K562 (cell line): ENCODE measurements at regions not wholly inside any gene's neighbourhood (a gene's known extent, or its start where the extent isn't known, plus 50 kb on each side); places are given as distances from the start of the nearest gene placed in this dataset.
A peak's percentile ranks its signal among the peaks of the same experiment; 100 is the strongest.

ENCODE experiments used
- ATAC-seq: fragments of 200-7000 bp; cut with Tn5 transposase; 3 replicates; pipeline ENCODE4 v1.9.1; 2020; ENCODE audit warnings: moderate library complexity
- BruUV-seq: library from RNA; stranded (reverse); fragments of 400-500 nt; replicated peaks from 2 replicates; lab custom pipeline; 2021; lab: Mats Ljungman, UMichigan
- CTCF ChIA-PET: fragments of 300-600 bp; formaldehyde crosslinking; extraction: SDS; loops from one replicate; lab custom pipeline; 2021; ENCODE audit warnings: low intra/inter-chr PET ratio; lab: Yijun Ruan, JAX
- POLR2A ChIA-PET: fragments of 300-600, 350-650 bp; sonication (Branson Sonifier 250); formaldehyde crosslinking; extraction: SDS; loops from one replicate; lab custom pipeline; 2021; ENCODE audit warnings: antibody characterized with exemption, inconsistent platforms; lab: Yijun Ruan, JAX
- DNase-seq, 4 experiments: peaks; one replicate each; pipeline versions ENCODE4 v3.0.0 to v3.0.0-alpha.2; 2011 to 2018; ENCODE audit warnings: low spot score in 3 of 4, mixed read lengths in 3 of 4; ENCODE audit errors: extremely low read depth in 1 of 4
- FAIRE-seq: peaks from 2 replicates; lab custom pipeline; 2011; peaks lifted over from hg19 to GRCh38; lab: Jason Lieb, UNC
- H2AFZ ChIP-seq: 2 replicates; pipeline ENCODE4 v1.6.0; 2011; ENCODE audit warnings: low read depth, low read length, control low read depth, inconsistent platforms
- H3K27ac ChIP-seq: fragments of 200-600 bp; 3 replicates; pipeline ENCODE4 v1.8.0; 2011; ENCODE audit warnings: low read depth, mild to moderate bottlenecking, control low read depth, inconsistent platforms, low read length, moderate library complexity, mixed read lengths; ENCODE audit errors: extremely low read depth
- H3K27me3 ChIP-seq, 2 experiments: fragments of 300-600 bp in 1 of 2; 2 replicates in 1 of 2; 3 replicates in 1 of 2; pipeline versions ENCODE4 v1.6.0 to v1.8.0; 2011; ENCODE audit warnings: inconsistent platforms in 2 of 2, low read length in 2 of 2, mild to moderate bottlenecking in 1 of 2, mixed read lengths in 1 of 2, moderate library complexity in 1 of 2; ENCODE audit not compliant: control insufficient read depth in 2 of 2, insufficient read depth in 2 of 2
- H3K36me3 ChIP-seq: fragments of 300-600 bp; 3 replicates; pipeline ENCODE4 v1.8.0; 2011; ENCODE audit warnings: mild to moderate bottlenecking, low read length, inconsistent platforms; ENCODE audit not compliant: control insufficient read depth, insufficient read depth
- H3K4me1 ChIP-seq, 2 experiments: fragments of 200-600 bp in 1 of 2; replicated peaks in 1 of 2; 2 replicates in 1 of 2; 3 replicates in 1 of 2; pipeline versions ENCODE4 v1.5.1 to v1.8.0; 2011; ENCODE audit warnings: inconsistent platforms in 2 of 2, low read length in 2 of 2, mild to moderate bottlenecking in 1 of 2, mixed read lengths in 1 of 2, moderate library complexity in 1 of 2; ENCODE audit not compliant: control insufficient read depth in 2 of 2, insufficient read depth in 2 of 2
- H3K4me2 ChIP-seq: 2 replicates; pipeline ENCODE4 v1.6.1; 2011; ENCODE audit warnings: low read length, control low read depth, inconsistent platforms, mixed read lengths; ENCODE audit not compliant: insufficient read depth
- H3K4me3 ChIP-seq: fragments of 200-600 bp; sonication (generic), shearing (Covaris generic); 2 replicates; pipeline ENCODE4 v1.5.1; 2016; ENCODE audit warnings: control low read depth, inconsistent platforms
- H3K79me2 ChIP-seq: fragments of 200-600 bp; 3 replicates; pipeline ENCODE4 v1.8.0; 2011; ENCODE audit warnings: low read length, inconsistent platforms; ENCODE audit not compliant: control insufficient read depth, insufficient read depth
- H3K9ac ChIP-seq, 2 experiments: 2 replicates each; pipeline versions ENCODE4 v1.6.0 to v1.6.1; 2011; ENCODE audit warnings: low read depth in 2 of 2, low read length in 2 of 2, control low read depth in 1 of 2, inconsistent platforms in 1 of 2, mild to moderate bottlenecking in 1 of 2, mixed read lengths in 1 of 2; ENCODE audit not compliant: insufficient read depth in 1 of 2
- H3K9me1 ChIP-seq: one replicate; pipeline ENCODE4 v1.6.0; 2011; ENCODE audit warnings: inconsistent platforms, mild to moderate bottlenecking, low read length, moderate library complexity; ENCODE audit not compliant: control insufficient read depth, insufficient read depth
- H3K9me3 ChIP-seq: replicated peaks from 2 replicates; pipeline ENCODE4 v1.5.1; 2011; ENCODE audit warnings: low read depth, low read length, inconsistent platforms; ENCODE audit not compliant: control insufficient read depth, insufficient read depth
- H4K20me1 ChIP-seq: replicated peaks from 2 replicates; pipeline ENCODE4 v1.6.1; 2011; ENCODE audit warnings: low read length, inconsistent platforms, mixed read lengths; ENCODE audit not compliant: control insufficient read depth, insufficient read depth
- CREBBP ChIP-seq: IDR thresholded peaks from one replicate; pipeline ENCODE4 v1.6.1; 2012; ENCODE audit warnings: low read depth, mild to moderate bottlenecking, control low read depth, inconsistent platforms, low read length
- CTBP1 ChIP-seq: fragments of 450-650 bp; IDR thresholded peaks from 2 replicates; pipeline ENCODE4 v1.6.1; 2016; ENCODE audit warnings: borderline replicate concordance
- CXXC5 ChIP-seq: fragments of 250-450 bp; sonication (Bioruptor Pico); IDR thresholded peaks from 2 replicates; pipeline ENCODE4 v1.8.0; 2022; ENCODE audit warnings: inconsistent platforms, mild to moderate bottlenecking, moderate library complexity
- ELF1 ChIP-seq: fragments of 200-800 bp; sonication (Bioruptor generic); IDR thresholded peaks from 2 replicates; pipeline ENCODE4 v1.6.1; 2016; ENCODE audit warnings: missing genetic modification characterization, missing compliant biosample characterization
- EP400 ChIP-seq: fragments of 450-650 bp; IDR thresholded peaks from 2 replicates; pipeline ENCODE4 v1.6.1; 2017; ENCODE audit warnings: antibody characterized with exemption, mild to moderate bottlenecking, moderate library complexity
- ERF ChIP-seq: fragments of 450-650 bp; formaldehyde crosslinking; IDR thresholded peaks from 2 replicates; pipeline ENCODE4 v1.4.0; 2020; ENCODE audit warnings: mild to moderate bottlenecking, mixed read lengths
- ETV1 ChIP-seq: fragments of 450-650 bp; conservative IDR thresholded peaks from 2 replicates; pipeline ENCODE4 v1.6.1; 2016; ENCODE audit warnings: missing genetic modification characterization, control low read depth, low read depth, missing compliant biosample characterization
- HMG20A ChIP-seq: fragments of 450-650 bp; formaldehyde crosslinking; conservative IDR thresholded peaks from 2 replicates; pipeline ENCODE4 v1.4.0; 2020; ENCODE audit warnings: mild to moderate bottlenecking, mixed read lengths
- JUNB ChIP-seq: fragments of 450-650 bp; formaldehyde crosslinking; conservative IDR thresholded peaks from 2 replicates; pipeline ENCODE4 v1.4.0; 2020; ENCODE audit warnings: mild to moderate bottlenecking
- RBM17 ChIP-seq: fragments of 200-400 bp; formaldehyde crosslinking; IDR thresholded peaks from 2 replicates; pipeline ENCODE4 v1.6.1; 2017; ENCODE audit warnings: low read depth, mild to moderate bottlenecking, low read length, borderline replicate concordance
- ZNF431 ChIP-seq: sonication (generic); formaldehyde crosslinking; IDR thresholded peaks from 2 replicates; pipeline ENCODE4 v1.8.0; 2022; ENCODE audit warnings: mild to moderate bottlenecking, missing genetic modification reagents
- ZNF589 ChIP-seq: fragments of 200-800 bp; sonication (Bioruptor generic); IDR thresholded peaks from 2 replicates; pipeline ENCODE4 v1.6.1; 2016; ENCODE audit warnings: low read depth, missing genetic modification characterization, missing compliant biosample characterization
- ZNF76 ChIP-seq: fragments of 250-450 bp; sonication (Bioruptor Pico); IDR thresholded peaks from 2 replicates; pipeline ENCODE4 v1.4.0; 2020; ENCODE audit warnings: mild to moderate bottlenecking, moderate library complexity, borderline replicate concordance
- WGBS: fragments of 100-300 bp; shearing (Covaris generic); methylation state at CpG from one replicate; pipeline ENCODE4 v1.1.6; 2016; ENCODE audit warnings: low coverage, mixed read lengths; ENCODE audit not compliant: insufficient coverage; ENCODE audit errors: missing lambda C conversion rate; 5-methylcytosine and 5-hydroxymethylcytosine counted together
- in situ Hi-C: fragments of 300-500 bp; cut with MboI; formaldehyde crosslinking; loops from 4 replicates; pipeline ENCODE4 v1.15.0; 2018; ENCODE audit warnings: inconsistent platforms, mixed read lengths
- intact Hi-C: fragments of 100-400 bp; cut with micrococcal nuclease; formaldehyde crosslinking; loops from 2 replicates; pipeline ENCODE4 v1.14.2; 2022
- TF ChIP-seq, protein P1 (sequence below): fragments of 450-650 bp; IDR thresholded peaks from 2 replicates; pipeline ENCODE4 v1.6.1; 2014; ENCODE audit warnings: low read depth, mild to moderate bottlenecking, moderate library complexity, borderline replicate concordance
- TF ChIP-seq, protein P2 (sequence below): fragments of 450-650 bp; formaldehyde crosslinking; IDR thresholded peaks from 2 replicates; pipeline ENCODE4 v1.4.0; 2020; ENCODE audit warnings: mild to moderate bottlenecking, moderate library complexity

GRCh38 chr1:157403203-157403602, 149.1 kb downstream of the FCRL5 start:
- in situ Hi-C loops = no loop called here
- no peaks in the 10 kb centered on the region for H4K20me1 ChIP-seq
- TF ChIP-seq JUNB (CRISPR knock-in tag) (no peak), CTBP1 (0 out of 2 replicates have a peak, but pooled peaks have one; percentile 18), ERF (CRISPR knock-in tag) (0 out of 2 replicates have a peak, but pooled peaks have one; percentile 50), ELF1 (tag) (peak; percentile 63), CXXC5 (no peak), ETV1 (tag) (peak; percentile 68)
- TF ChIP-seq, all 486 proteins: peak for 4
- no TSS peak for BruUV-seq
- ChIA-PET CTCF (no interaction called here), POLR2A (no interaction called here)
- peak overlapping the region; percentile 8; the same call in 1 of the 2 replicates for H3K4me2 ChIP-seq
- peak overlapping the region in 1 of 2 experiments; percentile 32; a peak in 1 of 4 replicates for H3K9ac ChIP-seq
- FAIRE-seq (no peak), DNase-seq (peak in 1 of 4 experiments; percentile 24), ATAC-seq (peak; percentile 46)
- H3K9me1 ChIP-seq = no peaks in the 10 kb centered on the region
- no peaks in the 10 kb centered on the region for H3K36me3 ChIP-seq
- peak overlapping the region; percentile 83 for H2AFZ ChIP-seq
- H3K4me3 ChIP-seq = no peak overlapping the region
- WGBS = 45% methylated on average over 6 of the region's 6 CpGs
- no peaks in the 10 kb centered on the region for H3K79me2 ChIP-seq
- intact Hi-C loops = no loop called here
- no peaks in the 10 kb centered on the region for H3K9me3 ChIP-seq
- H3K27me3 ChIP-seq = no peaks in the 10 kb centered on the region
- peaks cover 10 to 32% of the 10 kb centered on the region in 2 experiments for H3K4me1 ChIP-seq
- H3K27ac ChIP-seq = peak overlapping the region; percentile 58; the same call in 1 of the 3 replicates

GRCh38 chr1:157400766-157401165, 151.5 kb downstream of the FCRL5 start:
- Histone ChIP-seq H3K9ac (peak overlapping the region in 1 of 2 experiments; percentile 66; a peak in 1 of 4 replicates), H3K4me2 (no peak overlapping the region), H3K27me3 (no peaks in the 10 kb centered on the region), H4K20me1 (no peaks in the 10 kb centered on the region), H3K79me2 (no peaks in the 10 kb centered on the region), H3K36me3 (no peaks in the 10 kb centered on the region), H2AFZ (no peak overlapping the region), H3K4me3 (no peak overlapping the region), H3K4me1 (peaks cover 7 to 22% of the 10 kb centered on the region in 2 experiments), H3K9me1 (no peaks in the 10 kb centered on the region), H3K27ac (no peak overlapping the region), H3K9me3 (no peaks in the 10 kb centered on the region)
- ATAC-seq = no peak
- 29% methylated on average over 6 of the region's 6 CpGs for WGBS
- no TSS peak for BruUV-seq
- in situ Hi-C loops = no loop called here
- no peak for FAIRE-seq
- DNase-seq = no peak
- intact Hi-C loops = no loop called here
- ChIA-PET CTCF (no interaction called here), POLR2A (interaction anchor here (0.7 kb wide), 1 partner anchor 10 kb away, joined by 4 read pairs; no protein-coding TSS in a partner anchor)
- TF ChIP-seq ZNF589 (CRISPR knock-in tag) (no peak), RBM17 (no peak), CREBBP (no peak), ZNF76 (CRISPR knock-in tag) (no peak), HMG20A (CRISPR knock-in tag) (no peak), CXXC5 (no peak), EP400 (no peak), ZNF431 (no peak)
- TF ChIP-seq, protein P1, sequence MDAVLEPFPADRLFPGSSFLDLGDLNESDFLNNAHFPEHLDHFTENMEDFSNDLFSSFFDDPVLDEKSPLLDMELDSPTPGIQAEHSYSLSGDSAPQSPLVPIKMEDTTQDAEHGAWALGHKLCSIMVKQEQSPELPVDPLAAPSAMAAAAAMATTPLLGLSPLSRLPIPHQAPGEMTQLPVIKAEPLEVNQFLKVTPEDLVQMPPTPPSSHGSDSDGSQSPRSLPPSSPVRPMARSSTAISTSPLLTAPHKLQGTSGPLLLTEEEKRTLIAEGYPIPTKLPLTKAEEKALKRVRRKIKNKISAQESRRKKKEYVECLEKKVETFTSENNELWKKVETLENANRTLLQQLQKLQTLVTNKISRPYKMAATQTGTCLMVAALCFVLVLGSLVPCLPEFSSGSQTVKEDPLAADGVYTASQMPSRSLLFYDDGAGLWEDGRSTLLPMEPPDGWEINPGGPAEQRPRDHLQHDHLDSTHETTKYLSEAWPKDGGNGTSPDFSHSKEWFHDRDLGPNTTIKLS = no peak
- TF ChIP-seq, protein P2, sequence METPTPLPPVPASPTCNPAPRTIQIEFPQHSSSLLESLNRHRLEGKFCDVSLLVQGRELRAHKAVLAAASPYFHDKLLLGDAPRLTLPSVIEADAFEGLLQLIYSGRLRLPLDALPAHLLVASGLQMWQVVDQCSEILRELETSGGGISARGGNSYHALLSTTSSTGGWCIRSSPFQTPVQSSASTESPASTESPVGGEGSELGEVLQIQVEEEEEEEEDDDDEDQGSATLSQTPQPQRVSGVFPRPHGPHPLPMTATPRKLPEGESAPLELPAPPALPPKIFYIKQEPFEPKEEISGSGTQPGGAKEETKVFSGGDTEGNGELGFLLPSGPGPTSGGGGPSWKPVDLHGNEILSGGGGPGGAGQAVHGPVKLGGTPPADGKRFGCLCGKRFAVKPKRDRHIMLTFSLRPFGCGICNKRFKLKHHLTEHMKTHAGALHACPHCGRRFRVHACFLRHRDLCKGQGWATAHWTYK (CRISPR knock-in tag) = no peak
